OCI-LY7 (cell line): ENCODE measurements at regions not wholly inside any gene's neighbourhood (a gene's known extent, or its start where the extent isn't known, plus 50 kb on each side); places are given as distances from the start of the nearest gene placed in this dataset.

Source experiments
- EZH2phosphoT487 ChIP-seq: fragments of 200-600 bp; sonication (generic); IDR thresholded peaks from 2 replicates; pipeline ENCODE4 v1.6.1; 2018; ENCODE audit warnings: low read depth, borderline replicate concordance, mild to moderate bottlenecking, mixed run types, antibody characterized with exemption, low read length, moderate library complexity, mixed read lengths
- TF ChIP-seq, protein P1 (sequence below): fragments of 200-600 bp; sonication (generic); conservative IDR thresholded peaks from 2 replicates; pipeline ENCODE4 v1.5.1; 2014; ENCODE audit warnings: mild to moderate bottlenecking, antibody characterized with exemption, low read length, moderate library complexity, mixed read lengths

DNA sequence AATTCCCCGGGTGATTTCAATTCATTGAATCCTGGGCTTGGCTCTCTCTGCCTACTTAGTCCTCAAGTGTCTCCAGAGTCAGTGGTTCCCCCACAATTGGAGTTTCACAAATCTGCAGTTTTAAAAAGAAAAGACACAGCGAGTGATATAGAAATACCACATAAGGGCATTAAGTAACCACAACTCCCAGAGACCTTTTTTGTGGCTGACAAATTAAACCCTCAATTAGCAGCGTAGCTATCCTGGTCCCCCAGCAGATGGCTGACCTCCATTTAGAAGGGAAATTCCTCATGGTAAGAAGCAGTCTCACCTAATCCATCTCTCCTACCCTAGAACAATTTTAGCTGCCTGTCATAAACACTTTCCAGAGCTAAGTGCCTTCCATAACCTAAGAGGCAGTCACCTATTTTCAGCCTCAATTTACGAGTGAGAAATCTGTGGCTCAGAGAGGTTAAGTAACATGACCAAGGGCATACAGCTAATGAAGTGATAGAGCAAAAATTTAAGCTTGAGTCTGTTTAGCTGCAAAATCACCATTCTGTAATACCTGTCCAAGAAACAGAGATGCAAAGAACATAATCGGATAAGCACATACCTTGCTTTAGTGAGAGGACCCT lies 56.0 kb upstream of the NBPF3 start:
- TF ChIP-seq, protein P1, sequence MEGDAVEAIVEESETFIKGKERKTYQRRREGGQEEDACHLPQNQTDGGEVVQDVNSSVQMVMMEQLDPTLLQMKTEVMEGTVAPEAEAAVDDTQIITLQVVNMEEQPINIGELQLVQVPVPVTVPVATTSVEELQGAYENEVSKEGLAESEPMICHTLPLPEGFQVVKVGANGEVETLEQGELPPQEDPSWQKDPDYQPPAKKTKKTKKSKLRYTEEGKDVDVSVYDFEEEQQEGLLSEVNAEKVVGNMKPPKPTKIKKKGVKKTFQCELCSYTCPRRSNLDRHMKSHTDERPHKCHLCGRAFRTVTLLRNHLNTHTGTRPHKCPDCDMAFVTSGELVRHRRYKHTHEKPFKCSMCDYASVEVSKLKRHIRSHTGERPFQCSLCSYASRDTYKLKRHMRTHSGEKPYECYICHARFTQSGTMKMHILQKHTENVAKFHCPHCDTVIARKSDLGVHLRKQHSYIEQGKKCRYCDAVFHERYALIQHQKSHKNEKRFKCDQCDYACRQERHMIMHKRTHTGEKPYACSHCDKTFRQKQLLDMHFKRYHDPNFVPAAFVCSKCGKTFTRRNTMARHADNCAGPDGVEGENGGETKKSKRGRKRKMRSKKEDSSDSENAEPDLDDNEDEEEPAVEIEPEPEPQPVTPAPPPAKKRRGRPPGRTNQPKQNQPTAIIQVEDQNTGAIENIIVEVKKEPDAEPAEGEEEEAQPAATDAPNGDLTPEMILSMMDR = 0 out of 2 replicates have a peak, but pooled peaks have one; percentile 13
- no peak for TF ChIP-seq EZH2phosphoT487
